H9 (cell line): ENCODE measurements at regions not wholly inside any gene's neighbourhood (a gene's known extent, or its start where the extent isn't known, plus 50 kb on each side); places are given as distances from the start of the nearest gene placed in this dataset.

Experiments used
- DNase-seq: peaks from one replicate; pipeline ENCODE4 v3.0.0-alpha.2; 2017
- H2AFZ ChIP-seq: one replicate; pipeline ENCODE4 v1.6.1; 2013; ENCODE audit warnings: mild to moderate bottlenecking, low read length, control low read depth, moderate library complexity
- H2AK5ac ChIP-seq: 2 replicates; pipeline ENCODE4 v1.6.1; 2013; ENCODE audit warnings: low read length, control low read depth, mixed read lengths; ENCODE audit not compliant: insufficient read length
- H2BK120ac ChIP-seq: one replicate; pipeline ENCODE4 v1.6.1; 2013; ENCODE audit warnings: low read depth, mild to moderate bottlenecking, low read length, control low read depth, inconsistent platforms; ENCODE audit not compliant: poor library complexity, severe bottlenecking
- H2BK12ac ChIP-seq: 2 replicates; pipeline ENCODE4 v1.6.1; 2013; ENCODE audit warnings: low read length, control low read depth, mixed read lengths, low read depth; ENCODE audit not compliant: insufficient read length
- H2BK15ac ChIP-seq: 2 replicates; pipeline ENCODE4 v1.6.1; 2013; ENCODE audit warnings: low read depth, low read length, control low read depth
- H2BK20ac ChIP-seq: one replicate; pipeline ENCODE4 v1.6.1; 2013; ENCODE audit warnings: low read depth, mild to moderate bottlenecking, low read length, control low read depth, inconsistent platforms; ENCODE audit not compliant: poor library complexity, severe bottlenecking
- H2BK5ac ChIP-seq: 2 replicates; pipeline ENCODE4 v1.6.1; 2013; ENCODE audit warnings: low read length, control low read depth, mixed read lengths; ENCODE audit not compliant: insufficient read length
- H3K14ac ChIP-seq: 2 replicates; pipeline ENCODE4 v1.6.1; 2013; ENCODE audit warnings: low read length, control low read depth; ENCODE audit not compliant: insufficient read depth
- H3K18ac ChIP-seq: 2 replicates; pipeline ENCODE4 v1.6.1; 2013; ENCODE audit warnings: low read depth, mild to moderate bottlenecking, mixed read lengths, low read length, control low read depth; ENCODE audit not compliant: insufficient read length
- H3K23ac ChIP-seq: 2 replicates; pipeline ENCODE4 v1.6.1; 2013; ENCODE audit warnings: low read length, control low read depth, mixed read lengths, low read depth; ENCODE audit not compliant: insufficient read length
- H3K23me2 ChIP-seq: 2 replicates; pipeline ENCODE4 v1.6.1; 2013; ENCODE audit warnings: low read depth, mild to moderate bottlenecking, mixed read lengths, low read length, control low read depth; ENCODE audit not compliant: insufficient read length, poor library complexity, severe bottlenecking
- H3K27ac ChIP-seq: 2 replicates; pipeline ENCODE4 v1.5.1; 2013; ENCODE audit warnings: low read length, control low read depth, mixed read lengths, low read depth; ENCODE audit not compliant: insufficient read length
- H3K27me3 ChIP-seq: 2 replicates; pipeline ENCODE4 v1.6.1; 2013; ENCODE audit warnings: low read length, control low read depth, inconsistent platforms; ENCODE audit not compliant: insufficient read depth
- H3K4ac ChIP-seq: 2 replicates; pipeline ENCODE4 v1.6.1; 2013; ENCODE audit warnings: low read depth, mild to moderate bottlenecking, control low read depth, inconsistent platforms, low read length, moderate library complexity
- H3K4me1 ChIP-seq: 2 replicates; pipeline ENCODE4 v1.6.1; 2013; ENCODE audit warnings: low read length, control low read depth, inconsistent platforms; ENCODE audit not compliant: insufficient read depth
- H3K4me2 ChIP-seq: 2 replicates; pipeline ENCODE4 v1.6.1; 2013; ENCODE audit warnings: low read length, control low read depth, mixed read lengths; ENCODE audit not compliant: insufficient read length, insufficient read depth
- H3K56ac ChIP-seq: 2 replicates; pipeline ENCODE4 v1.6.1; 2013; ENCODE audit warnings: low read depth, mild to moderate bottlenecking, mixed read lengths, low read length, control low read depth; ENCODE audit not compliant: insufficient read length
- H3K79me1 ChIP-seq: 2 replicates; pipeline ENCODE4 v1.6.1; 2013; ENCODE audit warnings: low read depth, mild to moderate bottlenecking, moderate library complexity, low read length, control low read depth, inconsistent platforms; ENCODE audit not compliant: insufficient read depth, poor library complexity, severe bottlenecking
- H3K79me2 ChIP-seq: 2 replicates; pipeline ENCODE4 v1.6.1; 2013; ENCODE audit warnings: low read length, control low read depth, inconsistent platforms; ENCODE audit not compliant: insufficient read depth
- H3K9ac ChIP-seq: 2 replicates; pipeline ENCODE4 v1.6.1; 2013; ENCODE audit warnings: low read length, control low read depth, mixed read lengths; ENCODE audit not compliant: insufficient read length; ENCODE audit errors: extremely low read depth
- H3K9me3 ChIP-seq: one replicate; pipeline ENCODE4 v1.6.1; 2013; ENCODE audit warnings: low read depth, low read length, inconsistent platforms; ENCODE audit not compliant: control insufficient read depth
- H3T11ph ChIP-seq: one replicate; pipeline ENCODE4 v1.6.1; 2013; ENCODE audit warnings: mild to moderate bottlenecking, low read length, control low read depth, inconsistent platforms
- H4K20me1 ChIP-seq: one replicate; pipeline ENCODE4 v1.6.1; 2013; ENCODE audit not compliant: control insufficient read depth, insufficient read length, insufficient read depth
- H4K5ac ChIP-seq: 2 replicates; pipeline ENCODE4 v1.6.1; 2013; ENCODE audit warnings: low read depth, mild to moderate bottlenecking, mixed read lengths, low read length, control low read depth; ENCODE audit not compliant: insufficient read length
- H4K8ac ChIP-seq: replicated peaks from 2 replicates; pipeline ENCODE4 v1.6.1; 2013; ENCODE audit warnings: low read length, control low read depth, mixed read lengths, low read depth; ENCODE audit not compliant: insufficient read length
- H4K91ac ChIP-seq: 2 replicates; pipeline ENCODE4 v1.6.1; 2013; ENCODE audit warnings: low read depth, mild to moderate bottlenecking, moderate library complexity, mixed read lengths, low read length, control low read depth; ENCODE audit not compliant: insufficient read length
- H3K27ac Mint-ChIP-seq, 3 experiments: 2 replicates in 2 of 3; 3 replicates in 1 of 3; pipeline ENCODE4 v1.8.0; 2020 to 2021; ENCODE audit warnings: mixed read lengths in 3 of 3, mild to moderate bottlenecking in 1 of 3, moderate library complexity in 1 of 3
- H3K27me3 Mint-ChIP-seq: 2 replicates; pipeline ENCODE4 v1.8.0; 2021; ENCODE audit warnings: low read depth, mild to moderate bottlenecking, moderate library complexity, mixed read lengths
- H3K36me3 Mint-ChIP-seq, 3 experiments: 2 replicates in 2 of 3; 3 replicates in 1 of 3; pipeline ENCODE4 v1.8.0; 2020 to 2021; ENCODE audit warnings: low read depth in 3 of 3, mixed read lengths in 3 of 3; ENCODE audit not compliant: insufficient read depth in 1 of 3
- H3K4me1 Mint-ChIP-seq, 2 experiments: 2 replicates each; pipeline ENCODE4 v1.8.0; 2020; ENCODE audit warnings: mixed read lengths in 2 of 2
- H3K4me3 Mint-ChIP-seq, 2 experiments: 2 replicates in 1 of 2; 3 replicates in 1 of 2; pipeline ENCODE4 v1.8.0; 2020 to 2021; ENCODE audit warnings: mild to moderate bottlenecking in 2 of 2, mixed read lengths in 2 of 2, moderate library complexity in 1 of 2
- H3K9me3 Mint-ChIP-seq, 2 experiments: 2 replicates in 1 of 2; 3 replicates in 1 of 2; pipeline ENCODE4 v1.8.0; 2020; ENCODE audit warnings: mild to moderate bottlenecking in 2 of 2, mixed read lengths in 2 of 2, moderate library complexity in 1 of 2
- WGBS: extraction: QIAGEN DNeasy Blood & Tissue Kit; methylation state at CpG from one replicate; pipeline ENCODE4 v1.1.7; 2013; ENCODE audit warnings: missing lambda C conversion rate, low lambda C conversion rate, mixed read lengths; ENCODE audit not compliant: insufficient read length; ENCODE audit errors: extremely low coverage; 5-methylcytosine and 5-hydroxymethylcytosine counted together
- TF ChIP-seq, protein P1 (sequence below): fragments of 200-600 bp; sonication (generic); conservative IDR thresholded peaks from 3 replicates; pipeline ENCODE4 v1.8.0; 2021; ENCODE audit warnings: antibody characterized with exemption, mild to moderate bottlenecking

- Histone ChIP-seq H3K23ac (no peak overlapping the region), H3K4ac (no peak overlapping the region), H3K79me1 (no peaks in the 10 kb centered on the region), H3K4me2 (no peak overlapping the region), H2BK120ac (no peak overlapping the region), H3K18ac (no peak overlapping the region), H3K79me2 (no peaks in the 10 kb centered on the region), H3K9ac (no peak overlapping the region), H4K5ac (no peak overlapping the region), H2BK20ac (no peak overlapping the region), H3T11ph (no peak overlapping the region), H4K91ac (no peak overlapping the region), H2AFZ (no peak overlapping the region), H3K27ac (no peak overlapping the region), H3K14ac (no peak overlapping the region), H2BK5ac (no peak overlapping the region), H2BK12ac (no peak overlapping the region), H3K4me1 (no peaks in the 10 kb centered on the region), H3K23me2 (no peaks in the 10 kb centered on the region), H3K56ac (no peak overlapping the region), H3K27me3 (no peaks in the 10 kb centered on the region), H4K20me1 (no peaks in the 10 kb centered on the region), H2BK15ac (no peak overlapping the region), H4K8ac (no peak overlapping the region), H2AK5ac (no peak overlapping the region), H3K9me3 (no peaks in the 10 kb centered on the region)
- no peak for DNase-seq
- TF ChIP-seq, protein P1, sequence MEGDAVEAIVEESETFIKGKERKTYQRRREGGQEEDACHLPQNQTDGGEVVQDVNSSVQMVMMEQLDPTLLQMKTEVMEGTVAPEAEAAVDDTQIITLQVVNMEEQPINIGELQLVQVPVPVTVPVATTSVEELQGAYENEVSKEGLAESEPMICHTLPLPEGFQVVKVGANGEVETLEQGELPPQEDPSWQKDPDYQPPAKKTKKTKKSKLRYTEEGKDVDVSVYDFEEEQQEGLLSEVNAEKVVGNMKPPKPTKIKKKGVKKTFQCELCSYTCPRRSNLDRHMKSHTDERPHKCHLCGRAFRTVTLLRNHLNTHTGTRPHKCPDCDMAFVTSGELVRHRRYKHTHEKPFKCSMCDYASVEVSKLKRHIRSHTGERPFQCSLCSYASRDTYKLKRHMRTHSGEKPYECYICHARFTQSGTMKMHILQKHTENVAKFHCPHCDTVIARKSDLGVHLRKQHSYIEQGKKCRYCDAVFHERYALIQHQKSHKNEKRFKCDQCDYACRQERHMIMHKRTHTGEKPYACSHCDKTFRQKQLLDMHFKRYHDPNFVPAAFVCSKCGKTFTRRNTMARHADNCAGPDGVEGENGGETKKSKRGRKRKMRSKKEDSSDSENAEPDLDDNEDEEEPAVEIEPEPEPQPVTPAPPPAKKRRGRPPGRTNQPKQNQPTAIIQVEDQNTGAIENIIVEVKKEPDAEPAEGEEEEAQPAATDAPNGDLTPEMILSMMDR, result no peak
- peaks cover 3 to 10% of the 10 kb centered on the region in 2 experiments; a peak in 3 of 5 replicates for H3K9me3 Mint-ChIP-seq
- WGBS, result no CpG with 5 or more reads among the region's 4 CpGs
- no peaks in the 10 kb centered on the region; a peak in 1 of 7 replicates for H3K36me3 Mint-ChIP-seq
- H3K4me1 Mint-ChIP-seq, result peaks cover 4 to 10% of the 10 kb centered on the region in 2 experiments
- no peak overlapping the region for H3K4me3 Mint-ChIP-seq
- H3K27ac Mint-ChIP-seq, result no peak overlapping the region
- H3K27me3 Mint-ChIP-seq, result no peaks in the 10 kb centered on the region
Observed at GRCh38 chr5:51669095-51669494, 285.8 kb downstream of the ISL1 start.
